ENCODE measurements at regions not wholly inside any gene's neighbourhood (a gene's known extent, or its start where the extent isn't known, plus 50 kb on each side); places are given as distances from the start of the nearest gene placed in this dataset.

DNA sequence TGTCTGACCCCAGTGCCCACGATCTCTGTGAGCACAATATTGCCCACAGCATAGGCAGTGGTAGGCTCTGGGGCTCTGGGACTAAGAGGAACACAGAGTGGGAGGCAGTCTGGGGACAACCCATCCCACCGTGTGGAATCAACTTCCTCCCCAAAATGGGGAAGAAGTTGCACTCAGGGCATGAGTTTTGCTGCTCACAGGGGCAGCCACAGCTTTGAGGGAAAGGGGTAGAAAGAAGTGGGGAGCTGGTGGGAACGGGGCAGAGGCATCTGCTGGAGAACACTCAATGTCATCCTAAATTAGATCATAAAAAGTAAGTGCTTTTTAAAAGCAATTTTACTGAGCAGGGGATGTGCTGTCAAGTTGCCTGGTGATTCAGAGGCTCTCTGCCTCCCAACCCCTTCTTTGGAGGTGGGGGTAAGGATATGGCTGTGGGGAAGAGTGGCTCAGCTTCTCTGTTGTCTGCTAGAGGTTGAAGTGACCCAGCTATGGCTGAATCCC is 233.8 kb upstream of the NCAM1 start:
- DNase-seq: no peak

DNA sequence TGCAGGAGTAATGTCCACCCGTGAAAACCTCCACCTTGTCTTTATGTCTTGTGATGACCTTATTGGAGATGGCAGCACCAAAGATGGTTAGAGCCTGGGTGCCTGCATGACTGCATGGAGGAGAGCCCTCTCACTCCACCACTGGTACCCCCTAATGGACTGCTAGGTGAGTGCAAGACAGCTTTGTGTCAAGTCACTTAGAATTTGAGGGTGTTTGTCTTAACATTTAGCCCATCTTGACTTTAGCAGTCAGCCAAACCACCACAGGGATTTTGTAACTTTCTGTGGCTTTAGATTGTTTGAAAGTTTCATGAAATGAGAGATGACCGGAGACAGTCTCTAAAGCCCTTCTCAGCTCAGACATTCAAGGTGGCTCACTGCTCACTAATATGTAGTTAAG is 232.9 kb upstream of the NCAM1 start:
- DNase-seq: no peak

DNA sequence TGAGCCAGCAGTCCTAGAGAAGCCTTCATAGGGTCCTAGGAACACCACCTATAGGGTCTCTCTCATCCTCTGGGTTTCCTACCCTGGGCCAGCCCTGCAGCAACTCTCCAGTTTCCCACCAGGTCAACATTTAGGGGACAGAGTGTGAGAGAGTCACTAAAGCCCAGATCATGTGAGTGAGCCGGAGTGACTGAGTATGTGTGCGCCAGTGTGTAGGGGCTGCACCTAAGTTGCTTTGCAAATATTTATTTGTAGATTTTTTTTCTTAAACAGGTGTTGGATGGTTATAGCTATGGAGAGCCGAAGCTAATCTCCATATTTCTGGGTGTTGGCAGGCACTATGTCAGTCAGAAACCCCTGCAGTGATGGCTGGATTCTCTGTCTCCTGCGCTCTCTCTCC is 232.5 kb upstream of the NCAM1 start:
- no peak for DNase-seq

DNA sequence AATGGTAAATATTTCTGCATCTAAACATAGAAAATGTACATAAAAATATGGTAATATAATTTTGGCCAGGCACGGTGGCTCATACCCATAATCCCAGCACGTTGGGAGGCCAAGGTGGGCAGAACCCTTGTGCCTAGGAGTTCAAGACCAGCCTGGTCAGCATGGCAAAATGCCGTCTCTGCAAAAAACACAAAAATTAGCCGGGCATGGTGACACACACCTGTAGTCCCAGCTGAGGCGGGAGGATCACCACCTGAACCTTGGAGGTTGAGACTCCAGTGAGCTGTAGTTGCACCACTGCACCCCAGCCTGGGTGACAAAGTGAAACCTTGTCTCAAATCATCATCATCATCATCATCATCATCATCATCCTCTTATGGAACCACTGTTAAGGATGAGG is 230.6 kb upstream of the NCAM1 start:
- DNase-seq: no peak

DNA sequence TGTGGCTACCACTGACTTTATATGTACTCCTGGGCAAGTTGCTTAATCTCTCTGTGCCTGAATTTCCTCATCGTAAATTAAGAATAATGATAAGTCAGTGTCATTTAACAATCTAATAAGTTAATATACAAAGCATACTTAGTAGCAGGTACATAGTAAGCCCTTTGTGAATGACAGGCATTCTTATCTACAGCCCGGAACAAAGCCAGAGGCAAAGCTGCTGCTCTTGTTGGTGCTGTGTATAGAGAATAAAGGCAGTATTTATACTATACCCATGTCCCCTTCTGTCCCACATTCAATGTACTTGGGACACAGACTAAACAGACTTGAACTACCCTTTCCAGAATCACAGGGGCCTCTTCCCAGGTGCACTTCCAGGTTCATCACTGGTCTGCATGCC is 229.7 kb upstream of the NCAM1 start:
- no peak for DNase-seq

DNA sequence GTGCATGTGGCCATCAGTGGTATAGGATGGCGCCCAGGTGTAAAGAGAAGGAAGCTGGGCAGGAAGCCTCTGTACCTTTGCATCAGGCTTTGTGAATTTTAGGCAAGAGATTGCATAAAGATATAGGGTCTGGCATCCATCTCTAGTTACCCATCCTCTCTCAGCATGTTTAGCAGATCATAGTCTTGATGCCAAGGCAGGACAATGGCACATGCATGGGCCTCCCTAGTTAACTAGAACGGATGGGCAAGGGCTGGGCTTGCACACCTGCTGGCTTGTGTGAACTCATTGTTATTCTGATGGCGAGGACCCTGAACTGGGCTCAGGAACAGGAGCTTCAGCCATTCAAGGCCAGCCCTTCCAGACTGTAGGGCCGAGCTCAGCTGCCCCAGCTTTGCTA is 229.2 kb upstream of the NCAM1 start:
- DNase-seq: no peak

DNA sequence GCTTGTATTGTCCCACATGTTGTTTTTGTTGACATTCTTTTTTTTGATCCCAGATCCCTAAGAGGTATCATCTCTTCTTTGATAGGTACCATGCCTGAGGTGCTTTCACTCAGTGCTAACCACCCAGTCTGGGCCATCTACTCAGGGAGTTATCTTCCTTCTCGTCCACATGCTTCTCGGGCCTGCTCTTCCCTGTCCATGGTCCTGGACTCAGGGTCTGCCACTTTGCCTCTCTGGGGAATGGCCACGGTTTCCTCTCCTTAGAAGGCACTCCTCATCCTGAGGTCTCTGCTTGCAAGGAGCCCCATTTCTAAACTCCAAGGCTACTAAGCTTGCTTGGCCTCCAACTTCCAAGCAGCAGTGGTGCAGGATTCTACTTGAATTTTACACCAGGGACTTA is 227.0 kb upstream of the NCAM1 start:
- DNase-seq: no peak

DNA sequence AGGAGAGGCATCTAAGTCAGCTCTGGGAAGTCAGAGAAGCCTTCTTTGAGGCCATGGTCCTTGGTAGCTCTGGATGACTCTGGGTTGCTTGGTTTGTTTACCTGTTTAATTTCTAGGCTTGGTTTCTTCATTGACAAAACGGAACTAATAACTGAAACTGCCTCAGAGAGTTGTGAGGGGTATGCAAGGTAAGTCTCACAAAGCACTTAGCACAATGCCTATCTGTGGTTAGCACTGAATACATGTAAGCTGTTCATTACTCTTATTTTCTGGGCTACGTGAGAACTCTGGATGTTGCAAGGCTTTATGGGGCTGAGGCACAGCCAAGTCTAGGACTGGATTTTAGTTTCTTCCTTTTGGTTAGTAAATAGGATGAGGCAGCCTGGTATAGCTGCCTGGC is 225.8 kb upstream of the NCAM1 start:
- DNase-seq: no peak

DNA sequence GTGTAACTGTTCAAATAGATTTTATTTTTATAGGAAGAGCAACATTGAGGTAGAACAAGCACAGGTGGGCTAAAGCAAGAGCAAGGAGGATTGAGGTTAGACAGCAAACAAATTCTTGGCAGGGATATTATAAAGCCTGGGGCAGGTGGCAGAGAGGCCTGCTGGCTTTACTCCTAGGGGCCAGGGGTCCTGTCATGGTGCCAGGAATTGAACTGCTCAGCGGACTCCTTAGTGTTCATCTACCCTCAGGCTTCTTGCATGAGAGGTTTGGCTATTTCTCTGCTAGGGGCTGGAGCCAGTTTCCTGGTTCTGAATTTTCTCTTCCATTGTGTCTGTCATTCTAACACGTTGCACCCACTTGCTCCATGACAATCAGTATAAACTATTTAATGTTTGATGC is 217.2 kb upstream of the NCAM1 start:
- no peak for DNase-seq

DNA sequence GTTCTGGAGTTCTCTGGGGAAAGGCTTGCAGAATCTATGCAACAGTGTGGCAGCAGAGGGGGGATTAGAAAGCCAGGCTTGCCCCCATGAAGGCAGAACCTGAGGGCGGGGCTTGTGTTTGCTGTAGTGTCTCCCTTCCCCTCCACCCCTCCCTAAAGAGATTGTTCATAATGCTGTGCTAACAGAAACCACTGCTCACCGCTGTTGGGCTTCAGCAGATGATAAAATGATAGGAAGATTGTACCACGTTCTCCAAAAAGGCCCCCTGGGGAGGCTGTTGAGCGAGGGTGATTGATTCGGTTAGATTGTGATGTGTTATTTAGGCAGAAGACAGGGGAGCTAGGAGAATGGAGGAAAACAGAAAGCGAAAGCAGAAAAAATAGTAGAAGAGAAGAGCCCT is 215.2 kb upstream of the NCAM1 start:
- no peak for DNase-seq

DNA sequence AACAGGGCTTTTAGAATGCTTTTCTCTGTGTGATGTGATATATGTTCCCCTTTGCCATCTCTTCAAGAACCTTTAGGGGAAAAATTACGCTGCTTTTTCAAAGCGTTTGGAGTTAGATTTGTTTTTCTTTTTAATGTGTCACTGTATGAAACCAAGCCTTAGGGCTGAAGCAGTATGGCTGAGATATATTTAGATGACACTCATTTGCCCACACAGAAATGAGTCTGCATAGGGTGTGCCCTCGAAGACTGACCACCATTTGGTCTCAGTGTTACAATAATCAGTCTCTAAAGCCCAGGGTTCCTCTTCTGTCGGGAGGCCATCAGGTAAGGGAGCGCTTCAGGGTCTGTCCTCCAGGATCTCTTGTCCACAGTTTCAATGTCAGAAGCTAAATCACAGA is 213.0 kb upstream of the NCAM1 start:
- DNase-seq: no peak

DNA sequence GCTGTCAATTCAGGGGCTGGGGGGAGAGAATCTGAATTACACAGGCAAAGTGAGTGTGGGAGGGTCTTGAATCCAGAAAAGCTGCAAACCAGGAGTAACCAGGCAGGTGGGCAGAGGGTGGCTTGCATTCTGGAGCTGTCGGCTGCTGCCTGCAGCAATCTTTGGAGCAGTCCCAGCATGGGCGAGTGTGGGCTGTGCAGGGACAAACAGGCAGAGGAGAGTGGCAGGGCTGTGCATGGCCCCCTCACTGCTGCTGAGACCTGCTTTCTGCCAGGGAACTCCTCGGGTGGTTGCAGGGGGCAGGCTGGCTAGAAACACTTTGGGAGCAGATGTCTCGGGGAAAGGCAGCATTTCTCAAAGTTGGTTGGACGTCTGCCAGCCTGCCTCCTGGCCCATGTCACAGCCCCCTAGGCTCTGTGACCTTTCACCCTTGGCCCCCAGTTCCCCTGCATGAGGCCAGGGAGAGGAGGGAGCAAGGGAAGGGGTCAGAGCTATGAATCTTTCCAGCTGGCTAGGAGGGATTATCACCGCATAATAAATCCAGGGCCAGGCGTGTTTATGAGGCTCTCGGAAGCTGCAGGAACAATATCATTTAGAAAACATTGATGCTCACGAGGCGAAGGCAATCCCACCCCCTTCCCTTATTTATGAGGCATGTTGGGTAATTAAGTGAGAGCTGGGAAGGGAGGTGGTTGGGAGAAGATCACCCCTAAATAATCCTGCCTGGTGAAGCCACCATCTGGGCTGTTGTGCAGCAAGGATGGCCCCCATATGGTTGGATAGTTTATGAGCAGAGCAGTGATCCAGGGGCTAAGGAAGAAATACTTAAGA is 212.3 kb upstream of the NCAM1 start:
- DNase-seq: no peak

DNA sequence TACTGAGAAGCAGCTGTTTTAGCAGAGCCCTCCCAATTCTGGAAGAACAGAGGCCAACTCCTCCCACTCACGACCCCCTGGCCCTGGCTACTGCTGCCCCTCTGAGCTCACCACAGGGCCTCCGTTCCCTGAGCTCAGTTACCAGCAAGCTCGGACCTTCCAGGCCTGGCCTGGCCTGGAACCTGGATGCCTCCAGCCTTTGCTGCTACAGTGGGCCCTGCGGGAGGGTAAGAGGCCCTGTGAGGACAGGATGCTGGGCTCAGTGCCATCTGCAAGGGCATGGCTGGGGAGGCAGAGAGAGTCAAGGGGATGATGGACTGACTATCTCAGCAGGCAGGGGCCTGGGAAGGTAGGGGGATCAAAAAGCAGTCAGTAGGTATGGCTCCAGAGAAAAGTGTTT is 209.9 kb upstream of the NCAM1 start:
- no peak for DNase-seq

DNA sequence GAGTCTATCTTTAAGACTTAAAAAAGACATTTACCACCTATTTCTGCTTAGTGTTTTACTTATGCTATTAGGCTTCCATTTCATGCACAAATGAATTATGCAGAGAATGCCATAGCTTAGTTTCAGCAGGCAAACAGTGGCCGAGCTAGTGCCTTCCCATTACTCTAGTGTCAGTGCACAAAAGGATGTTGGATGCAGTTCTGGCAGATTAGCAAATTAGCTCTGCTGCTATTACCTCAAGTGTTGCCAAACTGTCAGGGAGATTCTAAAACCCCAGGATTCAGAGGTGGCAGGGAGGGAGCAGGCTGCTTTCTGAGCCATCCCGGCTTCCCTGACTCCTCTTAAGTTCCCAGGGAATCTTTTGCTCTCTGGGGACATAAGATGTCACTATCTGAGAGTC is 209.4 kb upstream of the NCAM1 start:
- no peak for DNase-seq

DNA sequence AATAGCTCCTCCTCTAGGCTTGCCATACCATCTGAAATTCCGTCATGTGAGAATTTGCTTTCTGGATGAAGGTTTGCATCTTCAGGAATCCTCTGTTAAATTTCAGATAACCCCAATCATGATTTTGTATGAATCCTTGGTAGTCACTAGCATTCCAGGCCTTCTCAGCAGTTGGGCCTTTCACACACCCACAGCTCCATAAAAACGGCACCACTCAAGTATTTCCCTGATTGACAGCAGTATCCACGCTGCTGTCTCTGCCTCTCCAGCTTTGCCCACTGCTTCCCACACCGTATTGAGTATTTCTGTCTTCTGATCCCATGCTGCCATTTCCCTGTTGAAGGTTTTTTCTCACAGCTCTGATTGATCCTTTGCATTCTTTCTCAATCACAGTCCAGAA is 208.7 kb upstream of the NCAM1 start:
- DNase-seq: no peak

DNA sequence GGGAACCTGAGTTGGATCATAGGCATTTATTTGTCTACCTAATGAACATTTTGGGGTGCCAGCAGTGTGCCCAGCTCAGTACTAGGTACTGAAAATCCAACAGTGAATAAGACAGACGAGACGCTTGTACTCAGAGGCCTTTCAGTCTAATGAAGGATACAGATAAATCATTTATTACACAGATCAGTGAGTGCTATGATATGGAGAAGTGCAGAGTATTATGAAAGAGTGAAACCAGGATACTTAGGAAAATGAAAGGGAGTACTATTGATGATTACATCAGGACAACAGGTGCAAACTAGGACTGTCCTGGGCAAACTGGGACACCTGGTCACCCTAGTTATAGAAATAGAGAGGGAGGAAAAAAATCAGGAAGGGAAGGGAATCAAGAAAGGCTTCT is 207.5 kb upstream of the NCAM1 start:
- DNase-seq: no peak

DNA sequence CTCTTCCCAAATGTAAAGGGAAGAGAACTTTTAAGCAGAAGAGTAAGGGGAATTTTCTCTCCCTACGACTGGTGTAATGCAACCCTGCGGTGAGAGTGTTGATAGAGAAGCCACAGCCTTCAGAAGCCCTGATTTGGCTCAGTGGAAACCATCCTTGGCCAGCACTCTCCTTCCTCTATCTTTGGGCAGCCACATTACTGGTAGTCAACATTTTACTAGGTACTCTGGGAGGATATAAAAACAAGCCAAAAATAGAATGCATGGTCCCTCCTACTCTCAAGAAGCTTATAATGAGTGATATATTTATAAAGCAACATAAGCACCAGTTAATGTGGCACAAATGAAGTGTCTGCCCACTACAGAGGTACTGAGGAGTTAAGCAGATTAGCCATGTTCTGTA is 201.8 kb upstream of the NCAM1 start:
- no peak for DNase-seq

DNA sequence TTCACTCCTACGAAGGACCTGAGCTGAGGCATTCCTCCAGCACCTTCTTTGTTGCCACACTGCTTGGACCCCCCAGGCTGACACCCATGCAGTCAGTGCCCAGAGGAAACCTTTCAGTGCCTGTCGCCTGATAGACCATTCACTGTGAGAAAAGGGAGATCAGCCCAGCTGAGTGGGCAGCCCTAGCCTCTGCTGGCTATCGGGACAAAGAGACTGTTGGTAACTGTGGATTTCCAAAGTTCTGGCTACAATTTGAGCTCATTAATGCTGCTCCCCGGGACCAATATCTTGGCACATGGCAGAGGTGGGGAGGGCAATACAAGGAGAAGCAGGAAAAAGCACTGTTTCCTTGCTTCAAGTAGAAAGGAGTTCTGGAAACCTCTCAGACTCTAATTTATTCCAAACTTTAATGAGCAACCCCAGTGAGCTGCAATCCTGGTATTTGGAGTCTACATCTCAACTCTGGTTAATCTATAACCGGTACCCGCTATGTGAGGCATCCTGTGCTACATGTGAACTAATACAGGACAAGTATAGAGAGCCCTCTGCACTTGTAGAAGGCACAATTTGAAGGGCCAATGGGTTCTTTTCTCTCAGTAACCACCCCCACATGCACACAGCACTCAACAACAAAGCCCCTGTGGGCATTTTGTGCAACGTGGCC is 200.7 kb upstream of the NCAM1 start:
- DNase-seq: no peak

DNA sequence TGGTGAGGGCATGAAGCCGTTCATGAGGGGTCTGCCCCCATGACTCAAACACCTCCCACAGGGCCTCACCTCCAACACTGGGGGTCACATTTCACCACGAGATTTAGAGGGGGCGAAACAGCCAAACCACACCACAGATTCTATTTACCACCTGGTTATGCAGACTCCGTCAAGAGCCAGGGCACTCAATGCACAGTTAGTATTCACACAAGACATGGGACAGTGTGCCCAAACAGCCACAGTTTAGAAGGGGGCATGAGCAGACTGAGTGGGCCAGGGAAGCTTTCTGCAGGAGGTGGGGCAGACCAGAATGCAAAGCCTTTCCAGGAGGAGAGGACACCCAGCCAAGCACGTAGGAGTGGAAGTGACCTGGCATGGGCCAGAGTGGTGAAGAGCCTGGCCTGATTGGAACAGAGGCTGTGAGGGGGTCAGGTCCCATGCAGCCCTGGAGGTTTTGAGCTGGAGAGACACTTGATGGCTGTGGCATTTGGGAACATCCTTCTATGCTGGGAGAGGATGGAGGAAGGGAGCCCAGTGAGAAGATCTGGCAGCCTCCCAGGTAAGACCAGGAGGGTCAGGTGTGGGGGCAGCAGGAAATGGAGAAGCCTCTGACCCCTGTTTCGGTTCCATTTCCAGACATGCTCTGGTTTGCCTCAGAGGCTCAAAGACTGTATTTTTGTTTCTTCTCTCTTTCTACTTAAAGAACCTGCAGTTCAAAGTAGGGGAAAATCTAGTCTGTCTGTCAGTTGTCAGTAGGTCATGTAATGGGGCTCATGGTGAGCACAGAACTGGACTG is 199.1 kb upstream of the NCAM1 start:
- DNase-seq: no peak

DNA sequence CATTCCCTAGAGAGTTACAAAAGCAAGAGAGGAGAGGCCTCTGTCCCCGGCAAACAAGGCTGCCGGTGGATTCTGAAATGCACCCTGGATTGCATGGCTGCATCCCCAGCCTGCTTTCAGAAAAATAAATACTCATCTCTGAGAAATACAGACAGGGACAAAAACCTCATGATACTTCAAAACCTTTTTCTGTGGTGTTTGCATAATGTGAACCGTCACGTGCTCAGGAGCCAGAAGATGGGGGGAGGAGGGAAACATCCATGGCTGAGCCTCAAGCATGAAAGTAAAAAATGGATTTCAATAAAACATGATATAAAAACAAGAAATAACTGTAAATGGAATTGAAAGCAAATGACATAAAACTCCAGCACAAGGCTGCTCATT is 198.5 kb upstream of the NCAM1 start:
- no peak for DNase-seq

DNA sequence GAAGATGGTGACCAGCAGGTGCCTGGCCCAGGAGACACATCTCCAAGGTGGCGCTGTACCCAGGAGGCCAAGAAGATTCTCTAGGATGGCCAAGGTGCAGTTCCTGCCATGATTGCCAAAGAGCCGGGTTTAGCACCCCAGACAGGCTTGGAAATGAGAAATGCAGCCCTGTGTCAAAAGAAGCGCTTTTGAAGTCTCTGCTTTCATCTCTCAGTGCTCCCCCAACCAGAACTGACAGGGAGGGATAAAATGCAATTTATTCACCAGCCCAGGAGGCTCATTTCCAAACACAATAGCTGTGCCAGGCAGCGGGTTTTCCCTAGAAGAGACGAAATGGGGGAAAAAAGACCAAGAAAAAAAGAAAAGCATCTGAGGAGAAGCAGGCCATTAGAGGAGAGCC is 195.9 kb upstream of the NCAM1 start:
- DNase-seq: no peak

DNA sequence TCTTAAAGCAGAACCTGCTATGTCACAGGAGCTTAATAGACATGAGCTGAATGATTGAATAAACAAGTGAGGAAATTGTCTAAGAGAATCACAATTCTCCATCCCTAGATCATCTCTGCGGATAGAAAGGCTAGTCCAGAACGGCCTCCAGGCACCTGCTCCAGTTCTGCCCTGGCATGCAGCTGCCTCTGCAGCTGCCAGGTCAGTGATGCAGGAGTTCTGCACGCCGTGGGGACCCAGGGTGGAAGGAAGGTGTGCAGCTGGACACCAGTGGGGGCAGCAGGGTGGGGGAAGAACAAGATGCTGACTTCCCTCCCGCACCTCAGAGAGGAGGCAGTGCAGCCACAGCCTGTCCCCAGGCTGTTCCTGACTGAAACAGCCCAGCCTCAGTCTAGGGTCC is 192.1 kb upstream of the NCAM1 start:
- no peak for DNase-seq

DNA sequence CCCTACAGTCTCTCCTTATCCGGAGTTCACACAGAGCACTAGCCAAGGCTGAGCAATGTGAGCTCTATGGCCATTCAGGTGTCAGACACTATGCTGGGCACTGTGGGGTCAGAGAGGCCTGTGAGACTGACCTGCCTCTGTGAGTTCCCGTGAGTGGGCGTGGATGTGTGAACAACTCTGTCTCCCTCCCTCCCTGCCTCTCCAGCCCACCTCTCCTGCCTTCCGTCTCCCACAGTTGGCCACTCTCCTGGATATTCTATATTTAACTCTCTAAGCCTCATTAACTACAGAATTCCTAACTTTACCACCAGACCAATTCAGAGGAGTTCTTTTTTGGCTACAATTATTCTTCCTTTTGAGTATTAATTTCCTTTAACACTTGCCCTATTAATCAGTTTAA is 191.6 kb upstream of the NCAM1 start:
- no peak for DNase-seq

DNA sequence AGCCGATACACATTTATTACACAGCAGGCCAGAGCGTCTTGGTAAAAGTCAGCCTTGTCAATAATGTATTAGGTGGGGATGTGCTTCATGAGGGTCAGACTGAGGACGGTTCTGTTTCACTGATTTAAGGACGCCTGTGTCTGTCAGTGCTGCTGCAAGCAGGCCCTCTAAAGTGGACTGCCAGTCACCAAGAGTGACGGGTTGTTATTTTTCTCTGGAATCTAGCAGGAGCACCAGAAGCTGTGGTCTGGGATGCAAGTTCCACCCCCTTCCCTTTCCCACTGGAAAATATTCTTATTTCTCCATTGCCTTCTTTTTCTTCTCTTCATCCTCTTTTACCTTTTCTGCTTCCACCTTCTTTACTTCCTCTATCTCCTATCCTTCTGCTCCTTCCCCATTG is 191.2 kb upstream of the NCAM1 start:
- DNase-seq: no peak
